ENCODE measurements at regions not wholly inside any gene's neighbourhood (a gene's known extent, or its start where the extent isn't known, plus 50 kb on each side); places are given as distances from the start of the nearest gene placed in this dataset.
A peak's percentile ranks its signal among the peaks of the same experiment; 100 is the strongest.

- Mint-ChIP-seq H3K9me3 (no peaks in the 10 kb centered on the region), H3K4me3 (no peak overlapping the region), H3K4me1 (peaks cover 4% of the 10 kb centered on the region; the same call in 1 of the 3 replicates), H3K27me3 (ENCODE audit: insufficient read depth, low read depth, poor library complexity) (peaks cover 2% of the 10 kb centered on the region), H3K27ac (peak overlapping the region; percentile 70; the same call in 1 of the 2 replicates), H3K36me3 (ENCODE audit: low read depth) (no peaks in the 10 kb centered on the region)
- Histone ChIP-seq H3K4me1 (ENCODE audit: insufficient read depth) (no peaks in the 10 kb centered on the region), H4K20me1 (replicated peaks; ENCODE audit: insufficient read depth) (no peaks in the 10 kb centered on the region), H3K27ac (ENCODE audit: low read depth) (no peak overlapping the region), H3K36me3 (ENCODE audit: insufficient read depth) (no peaks in the 10 kb centered on the region), H3K4me3 (no peak overlapping the region), H3K27me3 (ENCODE audit: insufficient read depth) (no peaks in the 10 kb centered on the region), H3K9me2 (ENCODE audit: insufficient read depth) (no peaks in the 10 kb centered on the region), H2AFZ (no peak overlapping the region), H3F3A (replicated peaks; ENCODE audit: low read depth) (no peaks in the 10 kb centered on the region), H3K79me2 (replicated peaks; ENCODE audit: insufficient read depth) (no peaks in the 10 kb centered on the region), H3K4me2 (no peak overlapping the region)
- ATAC-seq (no peak), DNase-seq (ENCODE audit: low spot score) (no peak)
- TF ChIP-seq ZNF114 (CRISPR knock-in tag; IDR thresholded peaks at IDR 0.05) (no peak), CREB1 (CRISPR knock-in tag; IDR thresholded peaks at IDR 0.05; ENCODE audit: low read depth) (no peak), NANOG (IDR thresholded peaks at IDR 0.05; ENCODE audit: borderline replicate concordance) (no peak), EZH2phosphoT487 (IDR thresholded peaks at IDR 0.05; ENCODE audit: unreplicated experiment) (no peak), EZH2 (IDR thresholded peaks at IDR 0.05; ENCODE audit: low read depth, unreplicated experiment) (no peak), ZNF331 (CRISPR knock-in tag; IDR thresholded peaks at IDR 0.05; ENCODE audit: low read depth) (no peak), POLR2AphosphoS5 (IDR thresholded peaks at IDR 0.05; ENCODE audit: low read depth) (no peak), ZNF462 (CRISPR knock-in tag; IDR thresholded peaks at IDR 0.05) (no peak), STAT1 (IDR thresholded peaks at IDR 0.05; ENCODE audit: unreplicated experiment) (no peak), JUNB (IDR thresholded peaks at IDR 0.05; ENCODE audit: unreplicated experiment) (no peak)
- TF ChIP-seq, protein P1, sequence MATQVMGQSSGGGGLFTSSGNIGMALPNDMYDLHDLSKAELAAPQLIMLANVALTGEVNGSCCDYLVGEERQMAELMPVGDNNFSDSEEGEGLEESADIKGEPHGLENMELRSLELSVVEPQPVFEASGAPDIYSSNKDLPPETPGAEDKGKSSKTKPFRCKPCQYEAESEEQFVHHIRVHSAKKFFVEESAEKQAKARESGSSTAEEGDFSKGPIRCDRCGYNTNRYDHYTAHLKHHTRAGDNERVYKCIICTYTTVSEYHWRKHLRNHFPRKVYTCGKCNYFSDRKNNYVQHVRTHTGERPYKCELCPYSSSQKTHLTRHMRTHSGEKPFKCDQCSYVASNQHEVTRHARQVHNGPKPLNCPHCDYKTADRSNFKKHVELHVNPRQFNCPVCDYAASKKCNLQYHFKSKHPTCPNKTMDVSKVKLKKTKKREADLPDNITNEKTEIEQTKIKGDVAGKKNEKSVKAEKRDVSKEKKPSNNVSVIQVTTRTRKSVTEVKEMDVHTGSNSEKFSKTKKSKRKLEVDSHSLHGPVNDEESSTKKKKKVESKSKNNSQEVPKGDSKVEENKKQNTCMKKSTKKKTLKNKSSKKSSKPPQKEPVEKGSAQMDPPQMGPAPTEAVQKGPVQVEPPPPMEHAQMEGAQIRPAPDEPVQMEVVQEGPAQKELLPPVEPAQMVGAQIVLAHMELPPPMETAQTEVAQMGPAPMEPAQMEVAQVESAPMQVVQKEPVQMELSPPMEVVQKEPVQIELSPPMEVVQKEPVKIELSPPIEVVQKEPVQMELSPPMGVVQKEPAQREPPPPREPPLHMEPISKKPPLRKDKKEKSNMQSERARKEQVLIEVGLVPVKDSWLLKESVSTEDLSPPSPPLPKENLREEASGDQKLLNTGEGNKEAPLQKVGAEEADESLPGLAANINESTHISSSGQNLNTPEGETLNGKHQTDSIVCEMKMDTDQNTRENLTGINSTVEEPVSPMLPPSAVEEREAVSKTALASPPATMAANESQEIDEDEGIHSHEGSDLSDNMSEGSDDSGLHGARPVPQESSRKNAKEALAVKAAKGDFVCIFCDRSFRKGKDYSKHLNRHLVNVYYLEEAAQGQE (IDR thresholded peaks at IDR 0.05; ENCODE audit: unreplicated experiment) = no peak
- TF ChIP-seq, protein P2, sequence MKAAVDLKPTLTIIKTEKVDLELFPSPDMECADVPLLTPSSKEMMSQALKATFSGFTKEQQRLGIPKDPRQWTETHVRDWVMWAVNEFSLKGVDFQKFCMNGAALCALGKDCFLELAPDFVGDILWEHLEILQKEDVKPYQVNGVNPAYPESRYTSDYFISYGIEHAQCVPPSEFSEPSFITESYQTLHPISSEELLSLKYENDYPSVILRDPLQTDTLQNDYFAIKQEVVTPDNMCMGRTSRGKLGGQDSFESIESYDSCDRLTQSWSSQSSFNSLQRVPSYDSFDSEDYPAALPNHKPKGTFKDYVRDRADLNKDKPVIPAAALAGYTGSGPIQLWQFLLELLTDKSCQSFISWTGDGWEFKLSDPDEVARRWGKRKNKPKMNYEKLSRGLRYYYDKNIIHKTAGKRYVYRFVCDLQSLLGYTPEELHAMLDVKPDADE (IDR thresholded peaks at IDR 0.05) = no peak
- TF ChIP-seq, protein P3, sequence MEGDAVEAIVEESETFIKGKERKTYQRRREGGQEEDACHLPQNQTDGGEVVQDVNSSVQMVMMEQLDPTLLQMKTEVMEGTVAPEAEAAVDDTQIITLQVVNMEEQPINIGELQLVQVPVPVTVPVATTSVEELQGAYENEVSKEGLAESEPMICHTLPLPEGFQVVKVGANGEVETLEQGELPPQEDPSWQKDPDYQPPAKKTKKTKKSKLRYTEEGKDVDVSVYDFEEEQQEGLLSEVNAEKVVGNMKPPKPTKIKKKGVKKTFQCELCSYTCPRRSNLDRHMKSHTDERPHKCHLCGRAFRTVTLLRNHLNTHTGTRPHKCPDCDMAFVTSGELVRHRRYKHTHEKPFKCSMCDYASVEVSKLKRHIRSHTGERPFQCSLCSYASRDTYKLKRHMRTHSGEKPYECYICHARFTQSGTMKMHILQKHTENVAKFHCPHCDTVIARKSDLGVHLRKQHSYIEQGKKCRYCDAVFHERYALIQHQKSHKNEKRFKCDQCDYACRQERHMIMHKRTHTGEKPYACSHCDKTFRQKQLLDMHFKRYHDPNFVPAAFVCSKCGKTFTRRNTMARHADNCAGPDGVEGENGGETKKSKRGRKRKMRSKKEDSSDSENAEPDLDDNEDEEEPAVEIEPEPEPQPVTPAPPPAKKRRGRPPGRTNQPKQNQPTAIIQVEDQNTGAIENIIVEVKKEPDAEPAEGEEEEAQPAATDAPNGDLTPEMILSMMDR (conservative IDR thresholded peaks at IDR 0.05; ENCODE audit: low read depth in 2 of 2) = no peak
Observed at GRCh38 chr2:126317790-126318431, 338.0 kb upstream of the GYPC start.
